ENCODE measurements at regions not wholly inside any gene's neighbourhood (a gene's known extent, or its start where the extent isn't known, plus 50 kb on each side); places are given as distances from the start of the nearest gene placed in this dataset.

DNA sequence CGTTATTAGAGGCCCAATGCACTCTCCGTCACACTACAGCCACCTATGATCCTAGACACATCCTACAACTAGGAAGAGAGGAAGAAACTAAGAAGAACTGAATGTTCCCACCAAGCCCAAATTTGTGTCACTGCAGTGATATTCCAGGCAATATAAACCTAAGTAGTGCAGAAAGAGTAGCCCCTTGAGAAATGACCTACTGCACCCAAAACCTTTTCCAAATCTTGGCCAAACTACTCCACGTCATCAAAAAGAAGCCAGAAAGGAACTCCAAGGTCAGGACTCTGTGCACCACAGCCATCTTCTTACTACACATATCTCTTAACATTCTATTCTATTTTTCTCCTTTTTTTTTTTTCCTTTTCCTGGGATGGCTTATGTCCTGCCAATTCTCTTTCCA is 60.2 kb downstream of the ADAMTS1 start:
- CTCF ChIA-PET, result no interaction called here
- POLR2A ChIA-PET, result no interaction called here

GRCh38 chr21:26783466-26784195 is 61.6 kb downstream of the ADAMTS1 start:
- ChIA-PET CTCF (interaction anchor here (0.5 kb wide), 1 partner anchor 21 kb away, joined by 3 read pairs; no protein-coding TSS in a partner anchor), POLR2A (no interaction called here)
- no peak for TF ChIP-seq FOXA1 (IDR thresholded peaks at IDR 0.05)
- TF ChIP-seq ZNF384 (IDR thresholded peaks at IDR 0.05), result no peak
- no peak for TF ChIP-seq FOXK2 (IDR thresholded peaks at IDR 0.05)
- no peak for TF ChIP-seq TARDBP (IDR thresholded peaks at IDR 0.05)
- DNase-seq (ENCODE audit: extremely low spot score), result no peak

More for the DNA sequence above, 60.2 kb downstream of the ADAMTS1 start:
- TF ChIP-seq FOXK2 (IDR thresholded peaks at IDR 0.05) (no peak), BHLHE40 (IDR thresholded peaks at IDR 0.05; ENCODE audit: borderline replicate concordance) (no peak), ELF4 (IDR thresholded peaks at IDR 0.05) (no peak), NFRKB (IDR thresholded peaks at IDR 0.05) (no peak), FOXM1 (IDR thresholded peaks at IDR 0.05; ENCODE audit: borderline replicate concordance) (no peak), ARNT (IDR thresholded peaks at IDR 0.05) (no peak), SUZ12 (IDR thresholded peaks at IDR 0.05) (no peak), CTBP1 (IDR thresholded peaks at IDR 0.05; ENCODE audit: borderline replicate concordance) (no peak), ZNF384 (IDR thresholded peaks at IDR 0.05) (no peak), LEF1 (IDR thresholded peaks at IDR 0.05; ENCODE audit: borderline replicate concordance) (no peak), SP1 (IDR thresholded peaks at IDR 0.05) (no peak), HDGF (IDR thresholded peaks at IDR 0.05; ENCODE audit: borderline replicate concordance) (no peak), L3MBTL2 (conservative IDR thresholded peaks at IDR 0.05) (no peak), TARDBP (IDR thresholded peaks at IDR 0.05) (no peak)
- TF ChIP-seq, protein P1, sequence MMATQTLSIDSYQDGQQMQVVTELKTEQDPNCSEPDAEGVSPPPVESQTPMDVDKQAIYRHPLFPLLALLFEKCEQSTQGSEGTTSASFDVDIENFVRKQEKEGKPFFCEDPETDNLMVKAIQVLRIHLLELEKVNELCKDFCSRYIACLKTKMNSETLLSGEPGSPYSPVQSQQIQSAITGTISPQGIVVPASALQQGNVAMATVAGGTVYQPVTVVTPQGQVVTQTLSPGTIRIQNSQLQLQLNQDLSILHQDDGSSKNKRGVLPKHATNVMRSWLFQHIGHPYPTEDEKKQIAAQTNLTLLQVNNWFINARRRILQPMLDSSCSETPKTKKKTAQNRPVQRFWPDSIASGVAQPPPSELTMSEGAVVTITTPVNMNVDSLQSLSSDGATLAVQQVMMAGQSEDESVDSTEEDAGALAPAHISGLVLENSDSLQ (IDR thresholded peaks at IDR 0.05), result no peak
- no peak for DNase-seq (ENCODE audit: extremely low spot score)

DNA sequence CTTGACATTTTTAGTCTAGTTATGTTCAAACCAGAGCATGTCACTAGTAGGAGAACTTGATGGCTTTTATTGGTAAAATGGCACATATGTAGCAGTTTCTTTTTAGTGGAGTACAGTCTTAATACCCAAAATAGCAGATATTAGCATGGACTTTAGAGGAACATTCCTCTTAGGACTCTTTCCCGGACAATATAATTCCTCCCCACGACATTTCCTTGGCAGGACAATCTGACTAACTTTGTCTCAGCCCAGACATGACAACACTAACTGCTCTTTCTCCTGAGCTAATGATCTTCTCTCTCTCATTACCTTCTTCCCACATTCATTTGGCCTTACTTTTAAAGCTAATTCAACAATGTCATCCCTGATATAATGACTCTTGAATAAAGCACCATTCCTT is 62.5 kb downstream of the ADAMTS1 start:
- ChIA-PET POLR2A (no interaction called here), CTCF (interaction anchor here (0.5 kb wide), 1 partner anchor 21 kb away, joined by 3 read pairs; no protein-coding TSS in a partner anchor)
- TF ChIP-seq FOXK2 (IDR thresholded peaks at IDR 0.05), result no peak
- TF ChIP-seq LEF1 (IDR thresholded peaks at IDR 0.05; ENCODE audit: borderline replicate concordance), result no peak
- TF ChIP-seq BHLHE40 (IDR thresholded peaks at IDR 0.05; ENCODE audit: borderline replicate concordance), result no peak
- TF ChIP-seq SUZ12 (IDR thresholded peaks at IDR 0.05), result no peak
- no peak for DNase-seq (ENCODE audit: extremely low spot score)

DNA sequence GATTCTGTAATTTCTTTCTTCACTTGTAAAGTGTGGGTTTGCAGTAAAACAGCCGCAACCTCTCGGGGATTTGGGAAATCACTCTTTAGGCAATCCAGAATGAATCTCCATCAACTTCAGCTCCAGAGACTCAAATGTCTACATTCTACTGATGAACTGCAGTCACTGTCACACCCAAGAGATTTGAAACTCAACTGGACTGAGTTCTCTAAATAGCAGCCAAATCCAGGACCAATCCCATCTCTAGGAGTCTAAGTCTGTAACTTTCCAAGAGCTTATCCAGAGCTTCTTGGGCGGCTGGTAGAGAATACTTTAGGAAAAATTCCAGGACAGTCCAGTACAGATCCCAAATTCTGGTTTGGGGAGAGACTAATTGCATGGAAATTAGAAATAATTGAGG is 62.9 kb downstream of the ADAMTS1 start:
- no peak for DNase-seq (ENCODE audit: extremely low spot score)
- ChIA-PET CTCF (no interaction called here), POLR2A (no interaction called here)
- TF ChIP-seq L3MBTL2 (conservative IDR thresholded peaks at IDR 0.05) (no peak), CTBP1 (IDR thresholded peaks at IDR 0.05; ENCODE audit: borderline replicate concordance) (no peak), FOXM1 (IDR thresholded peaks at IDR 0.05; ENCODE audit: borderline replicate concordance) (no peak), NFRKB (IDR thresholded peaks at IDR 0.05) (no peak), LEF1 (IDR thresholded peaks at IDR 0.05; ENCODE audit: borderline replicate concordance) (no peak), FOXK2 (IDR thresholded peaks at IDR 0.05) (no peak), ELF4 (IDR thresholded peaks at IDR 0.05) (no peak), HDGF (IDR thresholded peaks at IDR 0.05; ENCODE audit: borderline replicate concordance) (no peak), TARDBP (IDR thresholded peaks at IDR 0.05) (no peak)
- TF ChIP-seq, protein P1 (IDR thresholded peaks at IDR 0.05), result no peak

DNA sequence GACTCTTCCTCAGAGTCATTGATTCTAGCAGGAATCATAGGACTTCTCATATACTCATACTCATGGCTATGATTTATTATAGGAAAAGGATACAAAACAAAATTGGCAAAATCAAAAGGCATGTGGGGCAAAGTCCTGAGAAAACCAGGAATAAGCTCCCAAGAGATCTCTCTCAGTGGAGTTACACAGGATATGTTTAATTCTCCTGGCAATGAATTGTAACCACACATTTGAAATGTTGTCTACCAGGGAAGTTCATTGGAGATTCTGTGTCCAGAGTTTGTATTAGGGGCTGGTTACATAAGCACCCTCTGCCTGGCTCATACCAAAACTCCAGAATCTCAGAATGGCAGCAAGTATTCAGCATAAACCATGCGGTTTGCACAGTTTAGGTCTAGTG is 63.9 kb downstream of the ADAMTS1 start:
- TF ChIP-seq FOXM1 (IDR thresholded peaks at IDR 0.05; ENCODE audit: borderline replicate concordance), result no peak
- no peak for TF ChIP-seq LEF1 (IDR thresholded peaks at IDR 0.05; ENCODE audit: borderline replicate concordance)
- TF ChIP-seq, protein P1 (IDR thresholded peaks at IDR 0.05), result no peak
- no peak for TF ChIP-seq FOXA1 (IDR thresholded peaks at IDR 0.05)
- TF ChIP-seq SP1 (IDR thresholded peaks at IDR 0.05), result no peak
- TF ChIP-seq SUZ12 (IDR thresholded peaks at IDR 0.05), result no peak
- TF ChIP-seq FOXK2 (IDR thresholded peaks at IDR 0.05), result no peak
- TF ChIP-seq ELF4 (IDR thresholded peaks at IDR 0.05), result no peak
- no peak for TF ChIP-seq NFRKB (IDR thresholded peaks at IDR 0.05)
- no peak for TF ChIP-seq L3MBTL2 (conservative IDR thresholded peaks at IDR 0.05)
- no peak for TF ChIP-seq BHLHE40 (IDR thresholded peaks at IDR 0.05; ENCODE audit: borderline replicate concordance)
- no peak for TF ChIP-seq ZNF384 (IDR thresholded peaks at IDR 0.05)
- TF ChIP-seq HDGF (IDR thresholded peaks at IDR 0.05; ENCODE audit: borderline replicate concordance), result no peak
- no peak for TF ChIP-seq ARNT (IDR thresholded peaks at IDR 0.05)
- TF ChIP-seq CTBP1 (IDR thresholded peaks at IDR 0.05; ENCODE audit: borderline replicate concordance), result no peak
- TF ChIP-seq TARDBP (IDR thresholded peaks at IDR 0.05), result no peak
- DNase-seq (ENCODE audit: extremely low spot score), result no peak
- ChIA-PET POLR2A (no interaction called here), CTCF (no interaction called here)

GRCh38 chr21:26777166-26777565 is 68.0 kb downstream of the ADAMTS1 start:
- DNase-seq (ENCODE audit: extremely low spot score), result no peak
- ChIA-PET CTCF (no interaction called here), POLR2A (no interaction called here)
- TF ChIP-seq ARNT (IDR thresholded peaks at IDR 0.05), result no peak
- TF ChIP-seq HDGF (IDR thresholded peaks at IDR 0.05; ENCODE audit: borderline replicate concordance), result no peak
- TF ChIP-seq L3MBTL2 (conservative IDR thresholded peaks at IDR 0.05), result no peak
- TF ChIP-seq SP1 (IDR thresholded peaks at IDR 0.05), result no peak
- TF ChIP-seq NFRKB (IDR thresholded peaks at IDR 0.05), result no peak
- TF ChIP-seq FOXM1 (IDR thresholded peaks at IDR 0.05; ENCODE audit: borderline replicate concordance), result no peak
- TF ChIP-seq, protein P1 (IDR thresholded peaks at IDR 0.05), result no peak
- TF ChIP-seq ZNF384 (IDR thresholded peaks at IDR 0.05), result no peak
- TF ChIP-seq ELF4 (IDR thresholded peaks at IDR 0.05), result no peak
- no peak for TF ChIP-seq SUZ12 (IDR thresholded peaks at IDR 0.05)
- no peak for TF ChIP-seq TARDBP (IDR thresholded peaks at IDR 0.05)
- TF ChIP-seq CTBP1 (IDR thresholded peaks at IDR 0.05; ENCODE audit: borderline replicate concordance), result no peak
- TF ChIP-seq FOXK2 (IDR thresholded peaks at IDR 0.05), result no peak
- no peak for TF ChIP-seq FOXA1 (IDR thresholded peaks at IDR 0.05)
